Activated B cell treated with CpG ODN at 0.5 μM for 24 hours (primary cell): ENCODE measurements at regions not wholly inside any gene's neighbourhood (a gene's known extent, or its start where the extent isn't known, plus 50 kb on each side); places are given as distances from the start of the nearest gene placed in this dataset.

Experiments used
- ATAC-seq: fragments of 200-7000 bp; cut with Tn5 transposase; one replicate; pipeline ENCODE4 v1.10.0; 2021; ENCODE audit warnings: low read depth, mild to moderate bottlenecking, moderate library complexity
- CTCF ChIA-PET: fragments of 350-600 bp; sonication (Branson Sonifier 250); formaldehyde crosslinking; loops from one replicate; lab custom pipeline; 2021; ENCODE audit warnings: antibody characterized with exemption; lab: Charles Lee
- POLR2A ChIA-PET: fragments of 350-600 bp; sonication (Branson Sonifier 250); formaldehyde crosslinking; loops from one replicate; lab custom pipeline; 2021; ENCODE audit warnings: antibody characterized with exemption; lab: Charles Lee
- DNase-seq: peaks from one replicate; pipeline ENCODE4 v3.0.0; 2022
- H3K27ac Mint-ChIP-seq: one replicate; pipeline ENCODE4 v1.8.0; 2020; ENCODE audit warnings: mixed read lengths
- H3K27me3 Mint-ChIP-seq: one replicate; pipeline ENCODE4 v1.8.0; 2021; ENCODE audit warnings: mixed read lengths
- H3K36me3 Mint-ChIP-seq: one replicate; pipeline ENCODE4 v1.8.0; 2021; ENCODE audit warnings: low read depth, mixed read lengths
- H3K4me1 Mint-ChIP-seq: one replicate; pipeline ENCODE4 v1.8.0; 2021; ENCODE audit warnings: mixed read lengths
- H3K4me3 Mint-ChIP-seq: one replicate; pipeline ENCODE4 v1.8.0; 2020; ENCODE audit warnings: mild to moderate bottlenecking, mixed read lengths
- H3K9me3 Mint-ChIP-seq: one replicate; pipeline ENCODE4 v1.8.0; 2020; ENCODE audit warnings: mixed read lengths
- intact Hi-C: fragments of 100-400 bp; cut with micrococcal nuclease; formaldehyde crosslinking; loops from one replicate; pipeline ENCODE4 v1.15.1; 2024
- TF ChIP-seq, protein P1 (sequence below): fragments of 200-600 bp; IDR thresholded peaks from one replicate; pipeline ENCODE4 v1.8.0; 2022; ENCODE audit warnings: antibody characterized with exemption, mild to moderate bottlenecking

DNA sequence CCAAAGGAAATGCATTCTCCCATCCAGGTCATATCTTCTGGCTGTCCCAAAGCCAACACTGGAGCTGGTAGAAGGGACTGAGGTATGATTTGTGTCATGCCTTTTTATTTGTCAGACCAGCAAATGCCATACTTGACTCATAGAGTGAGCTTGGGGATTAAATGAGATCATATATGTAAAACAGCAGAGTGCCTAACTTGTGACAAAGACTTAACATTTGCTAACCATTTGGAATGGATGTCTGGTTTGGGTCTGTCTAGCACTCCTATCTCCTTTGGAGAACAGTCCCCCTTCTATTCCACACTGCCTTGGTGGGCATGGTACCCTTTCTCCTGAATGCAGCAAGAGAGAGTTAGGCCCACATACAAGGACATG lies 128.5 kb upstream of the LGALSL start:
- ChIA-PET CTCF (interaction anchor here (0.6 to 8.8 kb wide), 10 partner anchors 13 to 715 kb away, joined by 3 to 321 read pairs (median 5); no protein-coding TSS in a partner anchor), POLR2A (interaction anchor here (0.5 to 6.4 kb wide), 28 partner anchors 8 to 739 kb away, joined by 3 to 115 read pairs (median 5); partner anchors contain the start of gene AFTPH)
- Mint-ChIP-seq H3K27me3 (no peaks in the 10 kb centered on the region), H3K27ac (peak overlapping the region; percentile 96), H3K4me3 (peak overlapping the region; percentile 73), H3K4me1 (peaks cover 56% of the 10 kb centered on the region), H3K36me3 (no peaks in the 10 kb centered on the region), H3K9me3 (peaks cover 4% of the 10 kb centered on the region)
- ATAC-seq (peak; percentile 47), DNase-seq (no peak)
- intact Hi-C loops, result loop anchor here (5.0 kb wide), 2 partner anchors 98 to 428 kb away; no protein-coding TSS in a partner anchor
- TF ChIP-seq, protein P1, sequence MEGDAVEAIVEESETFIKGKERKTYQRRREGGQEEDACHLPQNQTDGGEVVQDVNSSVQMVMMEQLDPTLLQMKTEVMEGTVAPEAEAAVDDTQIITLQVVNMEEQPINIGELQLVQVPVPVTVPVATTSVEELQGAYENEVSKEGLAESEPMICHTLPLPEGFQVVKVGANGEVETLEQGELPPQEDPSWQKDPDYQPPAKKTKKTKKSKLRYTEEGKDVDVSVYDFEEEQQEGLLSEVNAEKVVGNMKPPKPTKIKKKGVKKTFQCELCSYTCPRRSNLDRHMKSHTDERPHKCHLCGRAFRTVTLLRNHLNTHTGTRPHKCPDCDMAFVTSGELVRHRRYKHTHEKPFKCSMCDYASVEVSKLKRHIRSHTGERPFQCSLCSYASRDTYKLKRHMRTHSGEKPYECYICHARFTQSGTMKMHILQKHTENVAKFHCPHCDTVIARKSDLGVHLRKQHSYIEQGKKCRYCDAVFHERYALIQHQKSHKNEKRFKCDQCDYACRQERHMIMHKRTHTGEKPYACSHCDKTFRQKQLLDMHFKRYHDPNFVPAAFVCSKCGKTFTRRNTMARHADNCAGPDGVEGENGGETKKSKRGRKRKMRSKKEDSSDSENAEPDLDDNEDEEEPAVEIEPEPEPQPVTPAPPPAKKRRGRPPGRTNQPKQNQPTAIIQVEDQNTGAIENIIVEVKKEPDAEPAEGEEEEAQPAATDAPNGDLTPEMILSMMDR, result no peak

DNA sequence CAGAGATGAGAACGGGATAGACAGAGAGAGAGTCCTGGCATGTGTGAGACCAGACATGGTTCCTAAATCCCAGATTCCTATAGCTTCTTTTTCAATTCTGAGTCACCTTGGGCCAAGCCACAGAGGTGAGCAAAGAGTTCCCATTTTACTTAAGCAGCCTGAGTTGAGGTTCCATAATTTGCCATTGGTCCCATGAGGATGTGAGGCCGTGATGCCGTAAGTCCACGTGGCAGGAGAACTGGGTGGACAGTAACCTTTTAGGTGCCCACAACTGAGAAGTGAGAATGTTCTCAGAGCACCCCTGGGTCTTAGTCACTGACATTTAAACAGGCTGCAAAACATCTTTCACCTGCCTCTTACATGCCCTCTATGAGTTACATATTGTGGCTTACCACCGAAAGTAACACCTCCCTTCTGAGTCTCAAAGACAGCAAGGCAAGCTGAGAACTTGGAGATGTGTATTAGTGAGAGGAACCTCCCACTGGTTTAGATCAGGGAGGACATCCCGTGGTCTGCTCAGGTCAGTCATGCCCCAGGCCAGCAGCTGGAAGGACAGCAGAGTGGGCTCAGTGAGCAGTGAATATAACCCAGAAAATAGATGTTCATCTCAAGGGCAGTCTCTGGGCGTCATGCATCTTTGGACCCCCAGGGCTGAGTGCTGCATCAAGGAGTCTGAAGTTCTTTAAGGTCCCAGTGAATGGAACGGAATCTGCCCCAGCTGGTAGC lies 127.9 kb upstream of the LGALSL start:
- H3K4me3 Mint-ChIP-seq, result peak overlapping the region; percentile 73
- CTCF ChIA-PET, result interaction anchor here (0.6 to 8.8 kb wide), 12 partner anchors 14 to 714 kb away, joined by 3 to 321 read pairs (median 5); no protein-coding TSS in a partner anchor
- peaks cover 62% of the 10 kb centered on the region for H3K4me1 Mint-ChIP-seq
- DNase-seq, result peak; percentile 37
- no peaks in the 10 kb centered on the region for H3K36me3 Mint-ChIP-seq
- POLR2A ChIA-PET, result interaction anchor here (0.5 to 6.4 kb wide), 33 partner anchors 8 to 804 kb away, joined by 3 to 115 read pairs (median 5); partner anchors contain the start of genes AFTPH and RAB1A
- H3K27ac Mint-ChIP-seq, result peak overlapping the region; percentile 96
- TF ChIP-seq, protein P1, result no peak
- ATAC-seq, result peak; percentile 79
- H3K9me3 Mint-ChIP-seq, result no peaks in the 10 kb centered on the region
- intact Hi-C loops, result loop anchor here (1.0 to 5.0 kb wide), 8 partner anchors 65 to 485 kb away; partner anchors contain the start of genes PELI1 and UGP2
- no peaks in the 10 kb centered on the region for H3K27me3 Mint-ChIP-seq

DNA sequence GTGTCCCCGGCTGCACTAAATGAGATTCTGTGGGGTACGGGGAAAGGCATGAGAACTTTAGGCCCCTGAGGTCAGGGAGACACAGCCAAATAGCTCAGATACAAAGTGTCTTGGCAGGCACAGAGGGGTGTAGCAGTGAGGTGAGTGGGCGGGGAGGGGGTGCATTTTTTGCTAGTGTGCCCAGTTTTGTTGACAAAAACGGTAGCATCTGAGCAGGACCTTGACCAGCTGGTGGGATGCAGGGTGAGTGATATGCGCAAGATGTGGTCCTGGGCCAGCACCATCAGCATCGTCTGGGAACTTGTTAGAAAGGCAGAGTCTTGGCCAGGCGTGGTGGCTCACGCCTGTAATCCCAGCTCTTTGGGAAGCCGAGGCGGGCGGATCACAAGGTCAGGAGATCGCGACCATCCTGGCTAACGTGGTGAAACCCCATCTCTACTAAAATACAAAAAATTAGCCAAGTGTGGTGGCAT lies 127.3 kb upstream of the LGALSL start:
- H3K36me3 Mint-ChIP-seq, result no peaks in the 10 kb centered on the region
- intact Hi-C loops, result loop anchor here (1.0 to 5.0 kb wide), 8 partner anchors 65 to 486 kb away; partner anchors contain the start of genes PELI1 and UGP2
- H3K27ac Mint-ChIP-seq, result peak overlapping the region; percentile 96
- TF ChIP-seq, protein P1, result no peak
- H3K9me3 Mint-ChIP-seq, result no peaks in the 10 kb centered on the region
- no peak for ATAC-seq
- ChIA-PET POLR2A (interaction anchor here (0.6 to 6.4 kb wide), 24 partner anchors 9 to 803 kb away, joined by 3 to 115 read pairs (median 6); partner anchors contain the start of genes AFTPH and RAB1A), CTCF (interaction anchor here (0.8 to 8.8 kb wide), 18 partner anchors 14 to 586 kb away, joined by 3 to 321 read pairs (median 6); partner anchors contain the start of gene SERTAD2)
- DNase-seq, result no peak
- no peaks in the 10 kb centered on the region for H3K27me3 Mint-ChIP-seq
- peak overlapping the region; percentile 73 for H3K4me3 Mint-ChIP-seq
- peaks cover 62% of the 10 kb centered on the region for H3K4me1 Mint-ChIP-seq

DNA sequence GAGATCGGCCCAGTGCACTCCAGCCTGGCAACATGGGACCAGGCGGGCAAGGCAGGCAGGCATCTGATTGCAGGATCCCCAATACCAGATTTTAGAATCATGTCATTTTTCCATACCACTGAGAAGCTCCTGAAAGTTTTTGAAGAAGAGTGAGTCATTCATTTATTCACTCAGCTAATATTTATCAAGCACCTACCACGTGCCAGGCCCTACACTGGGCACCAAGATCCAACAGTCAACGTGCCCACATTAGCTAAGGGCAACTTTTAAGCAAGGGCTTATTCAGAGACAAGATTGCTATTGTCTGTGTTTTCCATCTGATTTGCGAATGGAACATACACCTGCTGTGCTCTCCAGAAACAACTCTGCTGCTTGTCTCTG lies 126.8 kb upstream of the LGALSL start:
- Mint-ChIP-seq H3K9me3 (no peaks in the 10 kb centered on the region), H3K4me3 (peak overlapping the region; percentile 50), H3K27ac (peak overlapping the region; percentile 96), H3K4me1 (peaks cover 62% of the 10 kb centered on the region), H3K36me3 (no peaks in the 10 kb centered on the region), H3K27me3 (no peaks in the 10 kb centered on the region)
- ChIA-PET CTCF (interaction anchor here (0.7 to 8.8 kb wide), 39 partner anchors 9 to 635 kb away, joined by 3 to 321 read pairs (median 5); partner anchors contain the start of genes AFTPH and SERTAD2), POLR2A (interaction anchor here (0.6 to 6.4 kb wide), 25 partner anchors 67 to 900 kb away, joined by 3 to 115 read pairs (median 7); partner anchors contain the start of genes ACTR2, AFTPH and RAB1A)
- TF ChIP-seq, protein P1, result no peak
- DNase-seq (no peak), ATAC-seq (no peak)
- intact Hi-C loops, result loop anchor here (2.0 to 5.0 kb wide), 4 partner anchors 100 to 486 kb away; partner anchors contain the start of gene UGP2
